Neutrophil (primary cell): ENCODE measurements at regions not wholly inside any gene's neighbourhood (a gene's known extent, or its start where the extent isn't known, plus 50 kb on each side); places are given as distances from the start of the nearest gene placed in this dataset.

Experiments
- H3K27ac ChIP-seq: fragments of 200-600 bp; sonication (generic); 2 replicates; pipeline ENCODE4 v1.5.1; 2016; ENCODE audit warnings: mild to moderate bottlenecking, moderate library complexity
- H3K27me3 ChIP-seq: fragments of 200-600 bp; sonication (generic); 2 replicates; pipeline ENCODE4 v1.6.0; 2016; ENCODE audit warnings: mild to moderate bottlenecking
- H3K36me3 ChIP-seq: fragments of 200-600 bp; sonication (generic); 2 replicates; pipeline ENCODE4 v1.5.1; 2017
- H3K4me1 ChIP-seq, 2 experiments: fragments of 200-600 bp in 1 of 2; sonication (generic) in 1 of 2; 1 replicate in 1 of 2; 2 replicates in 1 of 2; pipeline versions ENCODE4 v1.5.1 to v1.6.1; 2013 to 2016; ENCODE audit warnings: low read depth in 1 of 2, low read length in 1 of 2, mild to moderate bottlenecking in 1 of 2, moderate library complexity in 1 of 2; ENCODE audit not compliant: control insufficient read depth in 1 of 2, insufficient read depth in 1 of 2
- H3K4me3 ChIP-seq, 2 experiments: fragments of 200-600 bp in 1 of 2; sonication (generic) in 1 of 2; 1 replicate in 1 of 2; 2 replicates in 1 of 2; pipeline ENCODE4 v1.5.1; 2013 to 2016; ENCODE audit warnings: low read depth in 1 of 2, low read length in 1 of 2, mild to moderate bottlenecking in 1 of 2, moderate library complexity in 1 of 2
- H3K9me3 ChIP-seq: fragments of 200-600 bp; sonication (generic); 2 replicates; pipeline ENCODE4 v1.5.1; 2016
- CTCF ChIP-seq: fragments of 200-600 bp; sonication (generic); IDR thresholded peaks from 2 replicates; pipeline ENCODE4 v1.5.1; 2016; ENCODE audit warnings: antibody characterized with exemption

- no peak for TF ChIP-seq CTCF
- no peaks in the 10 kb centered on the region for H3K36me3 ChIP-seq
- H3K27ac ChIP-seq, result no peak overlapping the region
- no peak overlapping the region for H3K4me3 ChIP-seq
- H3K4me1 ChIP-seq, result no peaks in the 10 kb centered on the region
- H3K9me3 ChIP-seq, result no peaks in the 10 kb centered on the region
- H3K27me3 ChIP-seq, result no peaks in the 10 kb centered on the region
Measured at GRCh38 chr1:37135032-37135431, 100.7 kb upstream of the GRIK3 start.

GRCh38 chr1:37137014-37137413 lies 102.7 kb upstream of the GRIK3 start:
- no peaks in the 10 kb centered on the region for H3K4me1 ChIP-seq
- no peaks in the 10 kb centered on the region for H3K36me3 ChIP-seq
- no peak overlapping the region for H3K27ac ChIP-seq
- H3K4me3 ChIP-seq, result no peak overlapping the region
- no peaks in the 10 kb centered on the region for H3K27me3 ChIP-seq
- TF ChIP-seq CTCF, result no peak
- no peaks in the 10 kb centered on the region for H3K9me3 ChIP-seq

- Histone ChIP-seq H3K36me3 (no peaks in the 10 kb centered on the region), H3K27me3 (no peaks in the 10 kb centered on the region), H3K9me3 (no peaks in the 10 kb centered on the region), H3K4me3 (no peak overlapping the region), H3K27ac (no peak overlapping the region), H3K4me1 (no peaks in the 10 kb centered on the region)
- no peak for TF ChIP-seq CTCF
Measured at GRCh38 chr1:37137601-37138000, 103.3 kb upstream of the GRIK3 start.

GRCh38 chr1:37143800-37144199 lies 109.5 kb upstream of the GRIK3 start:
- no peak for TF ChIP-seq CTCF
- Histone ChIP-seq H3K27ac (no peak overlapping the region), H3K27me3 (no peaks in the 10 kb centered on the region)

GRCh38 chr1:37146071-37146470 lies 111.8 kb upstream of the GRIK3 start:
- no peak overlapping the region for H3K27ac ChIP-seq
- no peaks in the 10 kb centered on the region for H3K36me3 ChIP-seq
- H3K27me3 ChIP-seq, result no peaks in the 10 kb centered on the region
- no peaks in the 10 kb centered on the region for H3K9me3 ChIP-seq
- TF ChIP-seq CTCF, result no peak
- no peak overlapping the region for H3K4me3 ChIP-seq
- no peaks in the 10 kb centered on the region for H3K4me1 ChIP-seq

More at GRCh38 chr1:37143800-37144199, 109.5 kb upstream of the GRIK3 start:
- no peaks in the 10 kb centered on the region for H3K36me3 ChIP-seq
- no peak overlapping the region for H3K4me3 ChIP-seq
- no peaks in the 10 kb centered on the region for H3K9me3 ChIP-seq
- H3K4me1 ChIP-seq, result no peaks in the 10 kb centered on the region

GRCh38 chr1:37147392-37147831 lies 113.1 kb upstream of the GRIK3 start:
- H3K4me3 ChIP-seq, result no peak overlapping the region
- no peaks in the 10 kb centered on the region for H3K9me3 ChIP-seq
- H3K36me3 ChIP-seq, result no peaks in the 10 kb centered on the region
- no peaks in the 10 kb centered on the region for H3K27me3 ChIP-seq
- no peak for TF ChIP-seq CTCF
- no peaks in the 10 kb centered on the region for H3K4me1 ChIP-seq
- H3K27ac ChIP-seq, result no peak overlapping the region
